GM19397 (cell line): ENCODE measurements at regions not wholly inside any gene's neighbourhood (a gene's known extent, or its start where the extent isn't known, plus 50 kb on each side); places are given as distances from the start of the nearest gene placed in this dataset.

Source experiments
- ATAC-seq: cut with Tn5 transposase; IDR thresholded peaks from one replicate; pipeline ENCODE4 v1.9.1; 2021; ENCODE audit warnings: mild to moderate bottlenecking, moderate library complexity; ENCODE audit not compliant: unreplicated experiment

GRCh38 chr16:47973552-47973951 is 182.2 kb downstream of the ABCC12 start:
- ATAC-seq, result no peak

GRCh38 chr16:47972246-47972985 is 183.4 kb downstream of the ABCC12 start:
- no peak for ATAC-seq

- ATAC-seq, result no peak
These were observed 184.6 kb downstream of the ABCC12 start for GRCh38 chr16:47971225-47971624.

GRCh38 chr16:47970291-47970931 is 185.4 kb downstream of the ABCC12 start:
- ATAC-seq, result no peak

- no peak for ATAC-seq
These were observed 188.4 kb downstream of the ABCC12 start for GRCh38 chr16:47967374-47967773.

GRCh38 chr16:47966325-47966724 is 189.5 kb downstream of the ABCC12 start:
- ATAC-seq, result no peak

GRCh38 chr16:47965439-47965838 is 190.4 kb downstream of the ABCC12 start:
- ATAC-seq, result no peak

- no peak for ATAC-seq
These were observed 197.1 kb downstream of the ABCC12 start for GRCh38 chr16:47958726-47959125.

GRCh38 chr16:47956916-47957315 is 198.9 kb downstream of the ABCC12 start:
- ATAC-seq, result no peak

- no peak for ATAC-seq
These were observed 206.1 kb downstream of the ABCC12 start for GRCh38 chr16:47949714-47950113.

GRCh38 chr16:47949276-47949675 is 206.5 kb downstream of the ABCC12 start:
- ATAC-seq, result no peak

GRCh38 chr16:47947723-47948122 is 208.1 kb downstream of the ABCC12 start:
- no peak for ATAC-seq

- no peak for ATAC-seq
These were observed 209.7 kb downstream of the ABCC12 start for GRCh38 chr16:47946092-47946491.

- no peak for ATAC-seq
These were observed 211.2 kb downstream of the ABCC12 start for GRCh38 chr16:47944589-47944988.

- no peak for ATAC-seq
These were observed 212.6 kb downstream of the ABCC12 start for GRCh38 chr16:47943235-47943634.

GRCh38 chr16:47940466-47940865 is 215.3 kb downstream of the ABCC12 start:
- no peak for ATAC-seq

GRCh38 chr16:47939680-47940079 is 216.1 kb downstream of the ABCC12 start:
- ATAC-seq, result no peak

GRCh38 chr16:47938272-47938671 is 217.5 kb downstream of the ABCC12 start:
- ATAC-seq, result no peak

- no peak for ATAC-seq
These were observed 227.8 kb downstream of the ABCC12 start for GRCh38 chr16:47928008-47928407.

- ATAC-seq, result no peak
These were observed 228.5 kb downstream of the ABCC12 start for GRCh38 chr16:47927330-47927729.

GRCh38 chr16:47925811-47926460 is 229.9 kb downstream of the ABCC12 start:
- no peak for ATAC-seq

- ATAC-seq, result no peak
These were observed 230.8 kb downstream of the ABCC12 start for GRCh38 chr16:47924950-47925349.
